ENCODE measurements at regions not wholly inside any gene's neighbourhood (a gene's known extent, or its start where the extent isn't known, plus 50 kb on each side); places are given as distances from the start of the nearest gene placed in this dataset.

- no peak for TF ChIP-seq CTCF (IDR thresholded peaks at IDR 0.05; ENCODE audit: low read length)
- no peak for TF ChIP-seq EZH2 (IDR thresholded peaks at IDR 0.05; ENCODE audit: borderline replicate concordance, low read length)
These were observed 191.9 kb downstream of the TFAP2C start for GRCh38 chr20:56820984-56821383.
